HCT116 (cell line): ENCODE measurements at regions not wholly inside any gene's neighbourhood (a gene's known extent, or its start where the extent isn't known, plus 50 kb on each side); places are given as distances from the start of the nearest gene placed in this dataset.
"Not testable (repeated sequence)": the region's sequence is repeated elsewhere in the genome, so short reads cannot be mapped to it uniquely, and the experiment has no call there.

ENCODE experiments used
- ATAC-seq: fragments of 200-7000 bp; cut with Tn5 transposase; 2 replicates; pipeline ENCODE4 v1.9.1; 2020; ENCODE audit warnings: mild to moderate bottlenecking, moderate library complexity
- BruUV-seq: library from RNA; stranded (reverse); fragments of 400-500 nt; replicated peaks from 2 replicates; lab custom pipeline; 2021; lab: Mats Ljungman, UMichigan
- CTCF ChIA-PET: fragments of 300-600 bp; sonication (Branson Sonifier 250); formaldehyde crosslinking; loops from one replicate; lab custom pipeline; 2021; ENCODE audit warnings: antibody characterized with exemption; lab: Charles Lee
- POLR2A ChIA-PET: fragments of 300-600, 350-600 bp; sonication (Branson Sonifier 250); formaldehyde crosslinking; loops from one replicate; lab custom pipeline; 2021; ENCODE audit warnings: antibody characterized with exemption; lab: Charles Lee
- RAD21 ChIA-PET, 2 experiments: fragments of 300-600 bp; sonication (Branson Sonifier 250); formaldehyde crosslinking; loops; one replicate each; lab custom pipeline; 2023; ENCODE audit warnings: low total read pairs in 2 of 2; ENCODE audit not compliant: uncharacterized antibody in 2 of 2, unreplicated experiment in 2 of 2, low non-redundant PET in 1 of 2; lab: Charles Lee
- DNase-seq: peaks from one replicate; pipeline ENCODE4 v3.0.0-alpha.2; 2010; ENCODE audit warnings: low read depth, low spot score
- H2AFZ ChIP-seq: fragments of 200-600 bp; shearing (Covaris generic), sonication (generic); 2 replicates; pipeline ENCODE4 v1.6.1; 2017; ENCODE audit warnings: low read depth, mixed run types, mixed read lengths, antibody characterized with exemption, low read length; ENCODE audit not compliant: poor library complexity, severe bottlenecking
- H3K27ac ChIP-seq: 2 replicates; pipeline ENCODE4 v1.5.1; 2012; ENCODE audit warnings: low read depth, low read length
- H3K27me3 ChIP-seq: fragments of 200-600 bp; sonication (generic); 2 replicates; pipeline ENCODE4 v1.6.1; 2016; ENCODE audit warnings: mixed run types, low read length, mixed read lengths; ENCODE audit not compliant: insufficient read depth
- H3K36me3 ChIP-seq, 2 experiments: fragments of 200-500 bp in 1 of 2; fragments of 200-600 bp in 1 of 2; sonication (Bioruptor generic) in 1 of 2; sonication (generic) in 1 of 2; 2 replicates each; pipeline versions ENCODE4 v1.5.1 to v1.6.1; 2014 to 2016; ENCODE audit warnings: low read length in 2 of 2, inconsistent platforms in 1 of 2, mixed read lengths in 1 of 2, mixed run types in 1 of 2; ENCODE audit not compliant: insufficient read depth in 2 of 2, control insufficient read depth in 1 of 2
- H3K4me1 ChIP-seq, 2 experiments: fragments of 200-600 bp in 1 of 2; sonication (generic) in 1 of 2; 2 replicates each; pipeline versions ENCODE4 v1.5.1 to v1.6.1; 2012 to 2017; ENCODE audit warnings: low read length in 2 of 2, inconsistent platforms in 1 of 2, mild to moderate bottlenecking in 1 of 2, mixed read lengths in 1 of 2, mixed run types in 1 of 2, moderate library complexity in 1 of 2; ENCODE audit not compliant: insufficient read depth in 2 of 2, control insufficient read depth in 1 of 2
- H3K4me2 ChIP-seq: fragments of 200-600 bp; sonication (generic); 2 replicates; pipeline ENCODE4 v1.6.1; 2017; ENCODE audit warnings: mixed run types, low read length, mixed read lengths
- H3K4me3 ChIP-seq, 2 experiments: fragments of 200-600 bp in 1 of 2; sonication (generic) in 1 of 2; replicated peaks in 1 of 2; 2 replicates each; pipeline ENCODE4 v1.5.1; 2011 to 2016; ENCODE audit warnings: low read length in 2 of 2, control low read depth in 1 of 2, low read depth in 1 of 2, mild to moderate bottlenecking in 1 of 2, mixed read lengths in 1 of 2, mixed run types in 1 of 2
- H3K79me2 ChIP-seq: fragments of 200-600 bp; sonication (generic); 2 replicates; pipeline ENCODE4 v1.6.1; 2017; ENCODE audit warnings: mild to moderate bottlenecking, mixed run types, low read length, moderate library complexity, mixed read lengths; ENCODE audit not compliant: insufficient read depth
- H3K9ac ChIP-seq: fragments of 200-600 bp; sonication (generic); 2 replicates; pipeline ENCODE4 v1.6.1; 2016; ENCODE audit warnings: low read length, mixed read lengths
- H3K9me2 ChIP-seq: fragments of 200-600 bp; sonication (generic), shearing (Covaris generic); 2 replicates; pipeline ENCODE4 v1.6.1; 2017; ENCODE audit warnings: mixed run types, mild to moderate bottlenecking, moderate library complexity; ENCODE audit not compliant: insufficient read depth
- H3K9me3 ChIP-seq, 2 experiments: fragments of 200-500 bp in 1 of 2; fragments of 200-600 bp in 1 of 2; sonication (Bioruptor generic) in 1 of 2; sonication (generic) in 1 of 2; 2 replicates each; pipeline ENCODE4 v1.6.1; 2014 to 2017; ENCODE audit warnings: low read length in 2 of 2, mixed read lengths in 2 of 2, inconsistent platforms in 1 of 2, low read depth in 1 of 2, mild to moderate bottlenecking in 1 of 2, mixed run types in 1 of 2, moderate library complexity in 1 of 2; ENCODE audit not compliant: control insufficient read depth in 1 of 2, insufficient read depth in 1 of 2
- H4K20me1 ChIP-seq: fragments of 200-600 bp; sonication (generic), shearing (Covaris generic); 2 replicates; pipeline ENCODE4 v1.6.1; 2017; ENCODE audit warnings: mixed run types, mild to moderate bottlenecking, moderate library complexity; ENCODE audit not compliant: insufficient read depth
- CBX3 ChIP-seq: IDR thresholded peaks from 2 replicates; pipeline ENCODE4 v1.6.1; 2012; ENCODE audit warnings: low read depth
- CEBPB ChIP-seq: IDR thresholded peaks from 2 replicates; pipeline ENCODE4 v1.6.1; 2012; ENCODE audit warnings: low read depth
- EGR1 ChIP-seq: IDR thresholded peaks from 2 replicates; pipeline ENCODE4 v1.6.1; 2012; ENCODE audit warnings: low read depth
- ELF1 ChIP-seq: IDR thresholded peaks from 2 replicates; pipeline ENCODE4 v1.6.1; 2012; ENCODE audit warnings: low read depth, borderline replicate concordance
- EZH2phosphoT487 ChIP-seq: fragments of 200-600 bp; IDR thresholded peaks from 2 replicates; pipeline ENCODE4 v1.6.1; 2018; ENCODE audit warnings: antibody characterized with exemption, borderline replicate concordance
- MAX ChIP-seq: IDR thresholded peaks from 2 replicates; pipeline ENCODE4 v1.6.1; 2012
- POLR2A ChIP-seq: IDR thresholded peaks from 2 replicates; pipeline ENCODE4 v1.7.0; 2011; ENCODE audit warnings: borderline replicate concordance; ENCODE audit not compliant: insufficient read depth, insufficient read length; ENCODE audit errors: extremely low read depth
- RAD21 ChIP-seq: IDR thresholded peaks from 2 replicates; pipeline ENCODE4 v1.6.1; 2012; ENCODE audit warnings: low read depth, mild to moderate bottlenecking
- SIN3A ChIP-seq: IDR thresholded peaks from 2 replicates; pipeline ENCODE4 v1.6.1; 2012; ENCODE audit warnings: low read depth
- SP1 ChIP-seq: IDR thresholded peaks from 2 replicates; pipeline ENCODE4 v1.6.1; 2012; ENCODE audit warnings: low read depth
- ZFX ChIP-seq: fragments of 450-650 bp; IDR thresholded peaks from 2 replicates; pipeline ENCODE4 v1.6.1; 2017
- intact Hi-C: fragments of 100-400 bp; cut with micrococcal nuclease; formaldehyde crosslinking; loops from 2 replicates; pipeline ENCODE4 v1.10.0; 2022
- TF ChIP-seq, protein P1 (sequence below), 3 experiments: fragments of 200-600 bp in 1 of 3; sonication (generic) in 1 of 3; IDR thresholded peaks in 2 of 3; conservative IDR thresholded peaks in 1 of 3; 2 replicates each; pipeline ENCODE4 v1.5.1; 2012 to 2017; ENCODE audit warnings: low read depth in 2 of 3, low read length in 2 of 3, antibody characterized with exemption in 1 of 3, borderline replicate concordance in 1 of 3, control low read depth in 1 of 3, mild to moderate bottlenecking in 1 of 3, mixed read lengths in 1 of 3, mixed run types in 1 of 3, moderate library complexity in 1 of 3; ENCODE audit not compliant: insufficient read depth in 1 of 3

- Histone ChIP-seq H3K36me3 (no peaks in the 10 kb centered on the region), H3K79me2 (no peaks in the 10 kb centered on the region), H3K27me3 (no peaks in the 10 kb centered on the region), H3K9me3 (no peaks in the 10 kb centered on the region), H3K4me3 (no peak overlapping the region), H3K4me2 (no peak overlapping the region), H2AFZ (peak overlapping the region; percentile 64), H4K20me1 (no peaks in the 10 kb centered on the region), H3K4me1 (0 out of 4 replicates have a peak, but pooled peaks cover 0 to 4% of the 10 kb centered on the region in 2 experiments), H3K9ac (no peak overlapping the region), H3K27ac (no peak overlapping the region), H3K9me2 (no peaks in the 10 kb centered on the region; the same call in 1 of the 2 replicates)
- no TSS peak for BruUV-seq
- DNase-seq (no peak), ATAC-seq (no peak)
- intact Hi-C loops: no loop called here
- ChIA-PET RAD21 (no interaction called here), CTCF (interaction anchor here (3.1 kb wide), 1 partner anchor 26 kb away, joined by 11 read pairs; no protein-coding TSS in a partner anchor), POLR2A (no interaction called here)
- TF ChIP-seq MAX: no peak
- no peak for TF ChIP-seq EZH2phosphoT487
- no peak for TF ChIP-seq POLR2A
- TF ChIP-seq ZFX: no peak
- no peak for TF ChIP-seq CEBPB
- no peak for TF ChIP-seq CBX3
- TF ChIP-seq SIN3A: no peak
- TF ChIP-seq SP1: no peak
- TF ChIP-seq EGR1: no peak
- no peak for TF ChIP-seq ELF1
Measured at GRCh38 chr11:93063086-93063485, 93.6 kb downstream of the MTNR1B start.

GRCh38 chr11:93065074-93065674 lies 95.7 kb downstream of the MTNR1B start:
- BruUV-seq: TSS peak; percentile 85
- not testable (repeated sequence) for H3K4me2 ChIP-seq, H3K9me2 ChIP-seq, DNase-seq, H3K9me3 ChIP-seq, H3K9ac ChIP-seq, H3K36me3 ChIP-seq, H3K27ac ChIP-seq, H3K4me1 ChIP-seq, H3K4me3 ChIP-seq, H4K20me1 ChIP-seq, H2AFZ ChIP-seq, H3K79me2 ChIP-seq, H3K27me3 ChIP-seq
- TF ChIP-seq, protein P1, sequence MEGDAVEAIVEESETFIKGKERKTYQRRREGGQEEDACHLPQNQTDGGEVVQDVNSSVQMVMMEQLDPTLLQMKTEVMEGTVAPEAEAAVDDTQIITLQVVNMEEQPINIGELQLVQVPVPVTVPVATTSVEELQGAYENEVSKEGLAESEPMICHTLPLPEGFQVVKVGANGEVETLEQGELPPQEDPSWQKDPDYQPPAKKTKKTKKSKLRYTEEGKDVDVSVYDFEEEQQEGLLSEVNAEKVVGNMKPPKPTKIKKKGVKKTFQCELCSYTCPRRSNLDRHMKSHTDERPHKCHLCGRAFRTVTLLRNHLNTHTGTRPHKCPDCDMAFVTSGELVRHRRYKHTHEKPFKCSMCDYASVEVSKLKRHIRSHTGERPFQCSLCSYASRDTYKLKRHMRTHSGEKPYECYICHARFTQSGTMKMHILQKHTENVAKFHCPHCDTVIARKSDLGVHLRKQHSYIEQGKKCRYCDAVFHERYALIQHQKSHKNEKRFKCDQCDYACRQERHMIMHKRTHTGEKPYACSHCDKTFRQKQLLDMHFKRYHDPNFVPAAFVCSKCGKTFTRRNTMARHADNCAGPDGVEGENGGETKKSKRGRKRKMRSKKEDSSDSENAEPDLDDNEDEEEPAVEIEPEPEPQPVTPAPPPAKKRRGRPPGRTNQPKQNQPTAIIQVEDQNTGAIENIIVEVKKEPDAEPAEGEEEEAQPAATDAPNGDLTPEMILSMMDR (IDR thresholded peaks at IDR 0.05 in 2 of 3, conservative IDR thresholded peaks at IDR 0.05 in 1 of 3; ENCODE audit: borderline replicate concordance in 1 of 3, insufficient read depth in 1 of 3, low read depth in 2 of 3, low read length in 2 of 3): peak; percentile 38 to 70 (median 55); a peak in 5 of 6 replicates
- TF ChIP-seq MAX (peak; percentile 45; the same call in 1 of the 2 replicates), CEBPB (peak; percentile 51; the same call in 1 of the 2 replicates), RAD21 (peak; percentile 61)
- RAD21 ChIA-PET: interaction anchor here (1.7 to 1.8 kb wide), 2 partner anchors 123 kb away, joined by 8 to 9 read pairs; no protein-coding TSS in a partner anchor
- POLR2A ChIA-PET: interaction anchor here (0.6 to 2.4 kb wide), 3 partner anchors 10 to 166 kb away, joined by 3 to 16 read pairs (median 3); no protein-coding TSS in a partner anchor
- ATAC-seq: peak; percentile 89
- intact Hi-C loops: loop anchor here (2.0 kb wide), 1 partner anchor 122 kb away; no protein-coding TSS in a partner anchor
- CTCF ChIA-PET: interaction anchor here (0.8 to 3.1 kb wide), 5 partner anchors 10 to 122 kb away, joined by 3 to 25 read pairs (median 4); no protein-coding TSS in a partner anchor
